BLaER1 treated with 17β-estradiol and CSF1 and Interleukin-3, amounts not matched to agents 10 nM and 100 nM (cell line): ENCODE measurements at regions not wholly inside any gene's neighbourhood (a gene's known extent, or its start where the extent isn't known, plus 50 kb on each side); places are given as distances from the start of the nearest gene placed in this dataset.
"Not testable (repeated sequence)": the region's sequence is repeated elsewhere in the genome, so short reads cannot be mapped to it uniquely, and the experiment has no call there.

Experiments used
- H3K27ac ChIP-seq, 11 experiments: shearing (Covaris generic); formaldehyde crosslinking; 2 replicates each; pipeline ENCODE4 v1.8.1; 2022
- H3K27me3 ChIP-seq, 11 experiments: shearing (Covaris generic); formaldehyde crosslinking; 2 replicates each; pipeline ENCODE4 v1.8.1; 2022
- H3K36me3 ChIP-seq, 11 experiments: shearing (Covaris generic); formaldehyde crosslinking; 2 replicates each; pipeline ENCODE4 v1.8.1; 2022
- H3K4me1 ChIP-seq, 10 experiments: shearing (Covaris generic); formaldehyde crosslinking; 2 replicates each; pipeline ENCODE4 v1.8.1; 2022
- H3K4me2 ChIP-seq, 11 experiments: shearing (Covaris generic); formaldehyde crosslinking; 2 replicates each; pipeline ENCODE4 v1.8.1; 2022
- H3K4me3 ChIP-seq, 10 experiments: shearing (Covaris generic); formaldehyde crosslinking; 2 replicates each; pipeline ENCODE4 v1.8.1; 2022
- H3K9ac ChIP-seq, 11 experiments: shearing (Covaris generic); formaldehyde crosslinking; 2 replicates each; pipeline ENCODE4 v1.8.1; 2022
- H3K9me3 ChIP-seq, 11 experiments: shearing (Covaris generic); formaldehyde crosslinking; replicated peaks in 1 of 11; 2 replicates each; pipeline ENCODE4 v1.8.1; 2022
- H4K20me1 ChIP-seq, 11 experiments: shearing (Covaris generic); formaldehyde crosslinking; 2 replicates each; pipeline ENCODE4 v1.8.1; 2022
- Cebpa-rat ChIP-seq, 11 experiments: shearing (Covaris generic); IDR thresholded peaks; 2 replicates each; pipeline ENCODE4 v1.8.1; 2022

DNA sequence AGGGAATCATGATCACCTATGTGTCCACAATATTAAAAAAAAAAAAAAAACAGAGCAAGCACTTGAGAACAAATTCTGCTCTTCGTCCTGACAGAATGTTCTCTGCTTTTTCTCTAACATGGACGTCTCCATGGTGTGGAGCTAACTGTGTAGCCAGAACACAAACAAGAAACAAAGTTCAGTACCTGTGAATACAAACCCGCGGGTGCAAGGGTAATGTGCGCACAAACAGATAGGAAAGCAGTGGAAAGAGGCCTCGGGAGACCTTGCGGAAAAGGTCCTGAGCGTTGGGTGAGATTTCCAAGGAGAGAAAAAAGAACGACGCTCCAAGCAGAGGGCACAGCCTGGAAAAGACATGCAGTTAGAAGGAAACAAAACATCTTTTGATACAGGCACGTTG lies 92.0 kb upstream of the TBL1X start:
- H4K20me1 ChIP-seq, result no peaks in the 10 kb centered on the region
- H3K4me3 ChIP-seq, result no peak overlapping the region
- no peak overlapping the region for H3K4me2 ChIP-seq
- no peak for TF ChIP-seq Cebpa-rat (IDR thresholded peaks at IDR 0.05)
- H3K27me3 ChIP-seq, result no peaks in the 10 kb centered on the region
- H3K36me3 ChIP-seq, result no peaks in the 10 kb centered on the region
- H3K4me1 ChIP-seq, result peaks cover 14 to 24% (median 21%) of the 10 kb centered on the region in 10 experiments; a peak in 19 of 20 replicates
- peaks cover 0 to 14% (median 7%) of the 10 kb centered on the region in 11 experiments; a peak in 13 of 22 replicates for H3K9me3 ChIP-seq
- no peak overlapping the region for H3K9ac ChIP-seq
- H3K27ac ChIP-seq, result no peak overlapping the region

DNA sequence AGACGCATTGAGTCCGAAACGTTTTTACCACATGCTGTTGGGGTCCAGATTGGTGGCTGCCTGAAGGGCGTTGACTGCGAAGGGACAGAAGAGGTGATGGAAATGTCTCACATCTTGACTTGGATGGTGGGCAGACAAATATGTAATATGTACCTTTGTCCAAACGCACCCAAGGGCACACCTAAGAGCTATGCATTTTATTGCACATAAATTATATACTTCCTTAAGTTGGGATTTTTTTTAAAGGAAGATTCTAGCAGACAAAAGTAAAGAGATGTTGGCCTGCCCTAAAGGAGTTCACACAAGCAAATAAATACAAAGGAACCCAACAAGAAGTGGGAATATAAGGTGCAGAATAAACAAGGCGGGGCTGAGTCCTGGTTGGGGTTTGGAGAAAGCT lies 91.1 kb upstream of the TBL1X start:
- peaks cover 7 to 22% (median 16%) of the 10 kb centered on the region in 11 experiments; a peak in 14 of 22 replicates for H3K9me3 ChIP-seq
- no peak overlapping the region for H3K4me2 ChIP-seq
- H4K20me1 ChIP-seq, result no peaks in the 10 kb centered on the region
- TF ChIP-seq Cebpa-rat (IDR thresholded peaks at IDR 0.05), result no peak
- no peaks in the 10 kb centered on the region for H3K36me3 ChIP-seq
- no peak overlapping the region for H3K9ac ChIP-seq
- H3K4me1 ChIP-seq, result peaks cover 16 to 24% (median 21%) of the 10 kb centered on the region in 10 experiments
- no peaks in the 10 kb centered on the region for H3K27me3 ChIP-seq
- H3K4me3 ChIP-seq, result no peak overlapping the region
- H3K27ac ChIP-seq, result no peak overlapping the region

DNA sequence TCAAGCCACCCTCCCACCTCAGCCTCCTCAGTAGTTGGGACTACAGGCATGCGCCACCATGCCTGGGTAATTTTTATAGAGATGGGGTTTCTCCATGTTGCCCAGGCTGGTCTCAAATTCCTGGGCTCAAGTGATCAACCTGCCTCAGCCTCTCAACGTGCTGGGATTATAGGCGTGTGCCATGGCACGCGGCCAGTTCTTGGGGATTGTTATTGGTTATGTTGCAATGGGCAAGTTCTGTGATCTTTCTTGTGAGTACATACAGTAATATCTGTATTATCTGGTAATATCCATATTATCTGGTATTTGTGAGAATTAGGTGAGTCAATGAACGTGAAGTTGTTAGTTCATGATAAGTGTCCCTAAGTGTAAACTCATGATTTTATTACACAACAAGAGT lies 90.3 kb upstream of the TBL1X start:
- no peak overlapping the region for H3K4me3 ChIP-seq
- peaks cover 15 to 27% (median 20%) of the 10 kb centered on the region in 10 experiments for H3K4me1 ChIP-seq
- H3K27ac ChIP-seq, result no peak overlapping the region
- H4K20me1 ChIP-seq, result no peaks in the 10 kb centered on the region
- peaks cover 7 to 22% (median 16%) of the 10 kb centered on the region in 11 experiments; a peak in 14 of 22 replicates for H3K9me3 ChIP-seq
- TF ChIP-seq Cebpa-rat (IDR thresholded peaks at IDR 0.05), result no peak
- H3K9ac ChIP-seq, result no peak overlapping the region
- H3K36me3 ChIP-seq, result no peaks in the 10 kb centered on the region
- H3K4me2 ChIP-seq, result no peak overlapping the region
- H3K27me3 ChIP-seq, result no peaks in the 10 kb centered on the region

DNA sequence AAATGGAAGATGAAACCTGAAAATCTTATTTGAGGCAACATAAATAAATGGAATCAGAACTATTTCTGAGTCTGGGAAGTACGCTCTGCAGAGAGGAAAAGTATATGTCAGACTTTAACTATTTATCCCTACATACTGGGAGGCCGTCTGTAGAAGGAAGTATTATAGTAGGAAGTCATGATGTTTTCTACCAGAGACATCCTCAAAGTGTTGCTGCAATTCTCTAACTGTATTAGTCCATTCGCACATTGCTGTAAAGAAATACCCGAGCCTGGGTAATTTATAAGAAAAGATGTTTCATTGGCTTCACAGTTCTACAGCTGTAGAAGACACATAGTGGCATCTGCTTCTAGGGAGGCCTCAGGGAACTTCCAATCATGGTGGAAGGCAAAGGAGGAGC lies 88.7 kb upstream of the TBL1X start:
- H3K4me1 ChIP-seq, result peaks cover 0 to 19% (median 4%) of the 10 kb centered on the region in 10 experiments; a peak in 14 of 20 replicates

DNA sequence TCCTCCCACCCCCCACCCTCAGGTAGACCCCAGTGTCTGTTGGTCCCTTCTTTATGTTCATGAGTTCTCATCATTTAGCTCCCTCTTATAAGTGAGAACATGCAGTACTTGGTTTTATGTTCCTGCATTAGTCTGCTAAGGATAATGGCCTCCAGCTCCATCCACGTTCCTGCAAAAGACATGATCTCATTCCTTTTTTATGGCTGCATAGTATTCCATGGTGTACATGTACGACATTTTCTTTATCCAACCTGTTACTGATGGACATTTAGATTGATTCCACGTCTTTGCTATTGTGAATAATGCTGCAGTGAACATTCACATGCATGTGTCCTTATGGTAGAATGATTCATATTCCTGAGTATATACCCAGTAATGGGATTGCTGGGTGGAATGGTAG lies 87.6 kb upstream of the TBL1X start:
- H3K36me3 ChIP-seq, H3K4me3 ChIP-seq, H3K9ac ChIP-seq, H3K27ac ChIP-seq, H3K27me3 ChIP-seq, H4K20me1 ChIP-seq, H3K4me2 ChIP-seq: not testable (repeated sequence)
- H3K9me3 ChIP-seq, result peaks cover 7 to 22% (median 16%) of the 10 kb centered on the region in 11 experiments; a peak in 14 of 22 replicates
- H3K4me1 ChIP-seq, result peaks cover 0 to 15% (median 0%) of the 10 kb centered on the region in 10 experiments; a peak in 5 of 20 replicates

More for the DNA sequence above, 88.7 kb upstream of the TBL1X start:
- no peak overlapping the region for H3K27ac ChIP-seq
- peaks cover 7 to 22% (median 16%) of the 10 kb centered on the region in 11 experiments; a peak in 14 of 22 replicates for H3K9me3 ChIP-seq
- no peaks in the 10 kb centered on the region for H3K27me3 ChIP-seq
- no peak for TF ChIP-seq Cebpa-rat (IDR thresholded peaks at IDR 0.05)
- no peaks in the 10 kb centered on the region for H4K20me1 ChIP-seq
- no peaks in the 10 kb centered on the region for H3K36me3 ChIP-seq
- H3K9ac ChIP-seq, result no peak overlapping the region
- H3K4me2 ChIP-seq, result no peak overlapping the region
- H3K4me3 ChIP-seq, result no peak overlapping the region

DNA sequence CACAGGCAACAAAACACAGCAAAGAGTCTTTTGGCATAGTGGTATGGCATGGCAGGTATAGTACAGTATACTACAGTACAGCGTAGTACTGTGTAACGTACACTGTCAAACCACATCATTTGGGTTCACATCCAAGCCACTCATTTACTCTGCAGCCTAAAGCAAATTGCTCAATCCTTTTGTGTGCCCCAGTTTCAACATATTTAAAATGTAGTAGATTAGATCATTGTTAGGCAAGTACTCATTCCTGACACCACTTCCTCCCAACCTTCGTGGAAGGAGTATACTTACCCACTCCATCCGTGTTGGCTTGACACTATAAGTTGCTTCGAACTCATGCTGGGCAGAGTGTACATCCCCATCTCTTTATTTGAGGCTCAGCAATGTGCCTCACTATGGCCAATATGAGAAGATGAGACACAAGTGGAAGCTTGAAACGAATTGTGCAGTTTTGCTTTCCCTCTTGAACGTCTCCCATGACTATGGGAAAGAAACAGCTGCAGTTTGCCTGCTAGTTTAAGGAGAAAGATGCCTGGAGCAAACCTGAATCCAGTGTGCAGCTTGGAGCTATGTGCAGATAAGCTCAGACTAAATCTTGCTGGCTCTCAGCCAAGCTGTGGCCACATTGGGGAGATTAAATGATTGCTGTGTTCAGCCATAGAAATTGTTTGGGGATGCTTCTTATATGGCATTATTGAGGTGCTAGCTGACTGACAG lies 85.7 kb upstream of the TBL1X start:
- peaks cover 0 to 15% (median 0%) of the 10 kb centered on the region in 10 experiments; a peak in 5 of 20 replicates for H3K4me1 ChIP-seq
- no peaks in the 10 kb centered on the region for H4K20me1 ChIP-seq
- no peaks in the 10 kb centered on the region for H3K27me3 ChIP-seq
- H3K9ac ChIP-seq, result no peak overlapping the region
- peak overlapping the region in 2 of 11 experiments; percentile 12 to 13; a peak in 2 of 22 replicates for H3K4me2 ChIP-seq
- peaks cover 7 to 29% (median 16%) of the 10 kb centered on the region in 11 experiments; a peak in 16 of 22 replicates for H3K9me3 ChIP-seq
- H3K4me3 ChIP-seq, result no peak overlapping the region
- no peak for TF ChIP-seq Cebpa-rat (IDR thresholded peaks at IDR 0.05)
- H3K27ac ChIP-seq, result 0 out of 22 replicates have a peak overlapping the region, but pooled peaks of 1 of the 11 experiments have one; percentile 8
- H3K36me3 ChIP-seq, result no peaks in the 10 kb centered on the region

DNA sequence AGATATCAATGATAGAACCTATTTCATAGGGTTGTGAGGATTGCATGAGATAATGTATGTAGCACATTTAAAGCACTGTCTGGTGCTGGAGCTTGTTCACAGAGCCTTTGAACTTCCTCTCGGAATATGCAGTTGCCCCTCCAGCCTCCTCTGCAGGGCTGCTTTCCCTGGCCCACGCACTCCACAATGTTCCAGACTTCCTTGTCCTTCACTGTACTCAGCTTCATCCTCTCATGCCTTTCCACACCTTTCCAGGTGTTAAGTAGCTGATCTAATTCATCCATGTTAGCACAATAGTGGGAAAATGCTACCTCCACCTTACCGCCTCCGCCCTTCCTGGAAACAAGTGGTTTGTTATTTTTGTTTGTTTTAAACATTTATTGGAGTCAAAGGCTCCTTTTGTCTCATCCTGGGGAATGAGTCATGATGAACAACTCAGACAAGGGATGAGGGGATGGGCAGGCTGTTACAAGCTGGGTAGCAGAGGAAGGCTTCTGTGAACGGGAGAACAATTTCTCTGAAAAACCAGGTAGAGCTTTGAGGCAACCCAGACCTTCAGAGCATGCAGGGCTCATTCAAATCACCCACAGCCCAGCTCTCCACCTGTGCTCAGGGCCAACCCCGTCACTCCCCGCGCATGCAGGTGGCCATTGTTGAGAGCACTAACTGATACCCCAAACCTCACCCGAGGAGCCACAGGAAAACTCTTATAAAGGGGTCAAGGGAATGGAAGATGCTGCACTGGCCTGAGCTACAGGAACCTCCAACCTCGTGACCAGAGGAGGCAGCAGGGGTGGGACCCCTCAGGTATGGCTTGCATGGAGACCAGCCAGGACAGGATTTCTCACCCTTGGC lies 84.9 kb upstream of the TBL1X start:
- TF ChIP-seq Cebpa-rat (IDR thresholded peaks at IDR 0.05), result no peak
- Histone ChIP-seq H4K20me1 (no peaks in the 10 kb centered on the region), H3K4me1 (peaks cover 0 to 15% (median 0%) of the 10 kb centered on the region in 10 experiments; a peak in 5 of 20 replicates), H3K27me3 (no peaks in the 10 kb centered on the region), H3K27ac (no peak overlapping the region), H3K9ac (no peak overlapping the region), H3K9me3 (peaks cover 7 to 36% (median 16%) of the 10 kb centered on the region in 11 experiments; a peak in 16 of 22 replicates), H3K4me2 (0 out of 22 replicates have a peak overlapping the region, but pooled peaks of 1 of the 11 experiments have one; percentile 3), H3K36me3 (no peaks in the 10 kb centered on the region), H3K4me3 (no peak overlapping the region)

DNA sequence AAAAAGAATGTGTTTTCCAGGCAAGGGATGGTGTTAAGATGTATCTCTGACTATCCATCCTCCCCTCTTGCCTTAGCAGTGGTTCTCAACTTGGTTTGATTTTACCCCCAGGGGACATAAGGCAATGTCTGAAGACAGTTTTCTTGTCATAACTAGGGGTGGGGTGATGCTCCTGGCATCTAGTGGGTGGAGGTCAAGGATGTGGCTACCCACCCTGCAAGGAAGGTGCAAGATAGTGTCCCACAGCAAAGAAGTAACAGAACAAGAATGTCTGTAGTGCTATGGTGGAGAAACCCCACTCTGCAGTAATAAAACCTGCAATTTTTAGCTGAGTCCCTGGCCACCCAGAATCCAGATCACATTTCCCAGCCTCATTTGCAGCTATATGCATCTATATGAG lies 81.2 kb upstream of the TBL1X start:
- no peaks in the 10 kb centered on the region for H3K36me3 ChIP-seq
- no peak overlapping the region for H3K4me3 ChIP-seq
- no peaks in the 10 kb centered on the region for H4K20me1 ChIP-seq
- H3K4me1 ChIP-seq, result peaks cover 0 to 15% (median 0%) of the 10 kb centered on the region in 10 experiments; a peak in 5 of 20 replicates
- TF ChIP-seq Cebpa-rat (IDR thresholded peaks at IDR 0.05), result no peak
- H3K27me3 ChIP-seq, result no peaks in the 10 kb centered on the region
- no peak overlapping the region for H3K27ac ChIP-seq
- H3K9ac ChIP-seq, result no peak overlapping the region
- H3K9me3 ChIP-seq, result peaks cover under 1 to 27% (median 7%) of the 10 kb centered on the region in 11 experiments; a peak in 16 of 22 replicates
- no peak overlapping the region for H3K4me2 ChIP-seq

DNA sequence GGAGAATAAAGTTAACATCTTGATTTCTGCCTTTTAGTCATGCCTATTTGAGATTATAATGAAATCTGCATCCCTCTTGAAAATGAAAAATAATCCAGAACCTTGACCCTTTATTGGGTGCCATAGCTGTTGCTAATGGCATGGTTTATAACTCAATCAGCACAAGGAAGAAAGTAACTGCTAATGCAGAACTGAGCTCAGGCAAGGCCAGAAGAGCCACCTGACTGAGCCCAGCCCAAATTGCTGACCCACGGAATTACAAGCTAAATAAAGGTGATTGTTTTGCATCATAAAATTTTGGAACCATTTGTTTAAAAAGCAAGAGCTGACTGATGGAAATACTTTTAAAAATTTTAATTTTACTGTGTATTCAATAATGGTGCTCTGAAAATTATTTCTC lies 76.4 kb upstream of the TBL1X start:
- H3K4me1 ChIP-seq, result peaks cover 8 to 18% (median 14%) of the 10 kb centered on the region in 10 experiments
- no peak overlapping the region for H3K27ac ChIP-seq
- no peaks in the 10 kb centered on the region for H4K20me1 ChIP-seq
- H3K27me3 ChIP-seq, result no peaks in the 10 kb centered on the region
- peaks cover 31 to 70% (median 44%) of the 10 kb centered on the region in 11 experiments; a peak in 21 of 22 replicates for H3K9me3 ChIP-seq
- TF ChIP-seq Cebpa-rat (IDR thresholded peaks at IDR 0.05), result no peak
- H3K4me3 ChIP-seq, result no peak overlapping the region
- H3K36me3 ChIP-seq, result no peaks in the 10 kb centered on the region; a peak in 1 of 22 replicates
- no peak overlapping the region for H3K4me2 ChIP-seq
- no peak overlapping the region for H3K9ac ChIP-seq
